Fibroblast of pulmonary artery (primary cell): ENCODE measurements at regions not wholly inside any gene's neighbourhood (a gene's known extent, or its start where the extent isn't known, plus 50 kb on each side); places are given as distances from the start of the nearest gene placed in this dataset.
"Not testable (repeated sequence)": the region's sequence is repeated elsewhere in the genome, so short reads cannot be mapped to it uniquely, and the experiment has no call there.

Experiments used
- DNase-seq: peaks from one replicate; pipeline ENCODE4 v3.0.0-alpha.2; 2010; ENCODE audit warnings: low read depth
- H3K4me3 ChIP-seq: replicated peaks from 2 replicates; pipeline ENCODE4 v1.5.1; 2011; ENCODE audit warnings: low read depth, mild to moderate bottlenecking, control low read depth, low read length, moderate library complexity
- CTCF ChIP-seq: IDR thresholded peaks from 2 replicates; pipeline ENCODE4 v1.5.1; 2011; ENCODE audit warnings: mild to moderate bottlenecking, control low read depth, low read length, inconsistent platforms; ENCODE audit errors: missing control alignments

GRCh38 chr6:137305691-137306090 lies 86.5 kb upstream of the IFNGR1 start:
- no peak for TF ChIP-seq CTCF
- DNase-seq: no peak
- H3K4me3 ChIP-seq: no peak overlapping the region

- TF ChIP-seq CTCF: no peak
- no peak overlapping the region for H3K4me3 ChIP-seq
Measured at GRCh38 chr6:137304020-137304780, 85.0 kb upstream of the IFNGR1 start.

GRCh38 chr6:137303441-137303840 lies 84.3 kb upstream of the IFNGR1 start:
- no peak for TF ChIP-seq CTCF
- no peak overlapping the region for H3K4me3 ChIP-seq
- DNase-seq: no peak

More at GRCh38 chr6:137304020-137304780, 85.0 kb upstream of the IFNGR1 start:
- no peak for DNase-seq

- no peak for TF ChIP-seq CTCF
- no peak overlapping the region for H3K4me3 ChIP-seq
- DNase-seq: peak; percentile 4
Measured at GRCh38 chr6:137299681-137300080, 80.5 kb upstream of the IFNGR1 start.

GRCh38 chr6:137297887-137298286 lies 78.7 kb upstream of the IFNGR1 start:
- H3K4me3 ChIP-seq: no peak overlapping the region
- DNase-seq: peak; percentile 30

GRCh38 chr6:137292326-137292725 lies 73.1 kb upstream of the IFNGR1 start:
- DNase-seq, H3K4me3 ChIP-seq: not testable (repeated sequence)

More at GRCh38 chr6:137297887-137298286, 78.7 kb upstream of the IFNGR1 start:
- TF ChIP-seq CTCF: no peak

- no peak overlapping the region for H3K4me3 ChIP-seq
- no peak for TF ChIP-seq CTCF
- DNase-seq: peak; percentile 78
Measured at GRCh38 chr6:137291441-137291840, 72.3 kb upstream of the IFNGR1 start.
